ENCODE measurements at regions not wholly inside any gene's neighbourhood (a gene's known extent, or its start where the extent isn't known, plus 50 kb on each side); places are given as distances from the start of the nearest gene placed in this dataset.

DNA sequence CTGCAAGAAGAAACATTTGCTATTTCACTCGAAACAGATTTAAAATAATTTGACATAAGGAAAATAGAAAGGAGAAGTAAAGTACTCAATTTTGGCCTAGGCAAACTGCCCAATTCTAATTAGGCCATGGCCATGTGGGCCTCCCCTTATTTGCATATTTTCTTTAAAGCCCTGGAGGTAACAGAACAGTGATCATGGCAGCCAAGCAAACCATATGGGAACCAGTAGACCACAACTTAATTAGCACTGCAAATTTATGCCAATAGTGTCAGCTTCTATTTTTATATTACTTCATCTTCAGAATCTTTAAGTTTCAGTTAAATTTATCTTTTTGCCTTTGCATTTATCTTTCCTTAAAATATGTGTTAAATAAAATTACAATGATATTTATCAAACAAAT, 63.3 kb upstream of the THSD7A start:
- Mint-ChIP-seq H3K9me3 (no peaks in the 10 kb centered on the region), H3K27me3 (no peaks in the 10 kb centered on the region), H3K27ac (no peak overlapping the region), H3K4me1 (ENCODE audit: low read depth) (no peaks in the 10 kb centered on the region), H3K4me3 (no peak overlapping the region), H3K36me3 (ENCODE audit: low read depth) (no peaks in the 10 kb centered on the region)
- DNase-seq: no peak

DNA sequence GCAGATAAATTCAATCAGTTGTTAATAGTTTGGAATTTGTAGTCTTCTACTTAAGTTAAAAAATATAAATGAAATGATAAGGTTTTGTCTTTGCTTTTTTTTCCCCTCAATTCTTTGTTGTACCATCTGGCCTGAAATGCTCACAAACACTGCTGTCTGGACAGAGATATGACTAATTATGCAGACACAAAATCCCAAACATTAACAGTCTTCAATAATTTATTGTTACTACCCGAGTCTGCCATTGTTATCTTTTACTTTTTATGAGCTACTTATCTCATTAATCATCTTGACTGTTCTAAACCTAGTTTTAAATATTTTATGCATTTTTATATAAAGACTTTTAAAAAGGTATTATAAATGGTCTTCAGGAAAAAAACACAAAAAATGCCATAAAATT, 64.7 kb upstream of the THSD7A start:
- no peaks in the 10 kb centered on the region for H3K27me3 Mint-ChIP-seq
- no peaks in the 10 kb centered on the region for H3K4me1 Mint-ChIP-seq (ENCODE audit: low read depth)
- no peak overlapping the region for H3K4me3 Mint-ChIP-seq

DNA sequence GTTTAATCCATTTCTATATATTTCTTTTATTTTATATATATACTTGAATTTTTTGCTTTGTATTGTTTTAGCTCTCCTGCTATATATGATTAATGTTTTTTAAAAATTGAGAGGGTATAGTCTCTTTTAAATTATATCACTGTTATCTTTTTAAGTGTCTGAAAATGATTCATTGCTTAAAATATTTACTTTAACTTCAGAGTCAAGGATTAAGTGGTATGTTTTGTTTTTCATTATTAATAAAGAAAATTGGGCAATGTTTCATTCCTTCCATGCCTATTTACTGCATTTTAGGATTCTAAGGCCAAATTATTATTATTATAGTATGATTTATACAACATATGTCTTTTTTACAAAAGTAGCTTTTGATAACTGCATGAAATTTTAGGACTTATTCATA, 67.2 kb upstream of the THSD7A start:
- H3K36me3 Mint-ChIP-seq (ENCODE audit: low read depth): no peaks in the 10 kb centered on the region
- no peaks in the 10 kb centered on the region for H3K27me3 Mint-ChIP-seq
- H3K27ac Mint-ChIP-seq: no peak overlapping the region
- no peaks in the 10 kb centered on the region for H3K4me1 Mint-ChIP-seq (ENCODE audit: low read depth)
- H3K9me3 Mint-ChIP-seq: no peaks in the 10 kb centered on the region
- H3K4me3 Mint-ChIP-seq: no peak overlapping the region
- DNase-seq: no peak

More for the DNA sequence above, 64.7 kb upstream of the THSD7A start:
- H3K27ac Mint-ChIP-seq: no peak overlapping the region
- H3K9me3 Mint-ChIP-seq: no peaks in the 10 kb centered on the region
- no peaks in the 10 kb centered on the region for H3K36me3 Mint-ChIP-seq (ENCODE audit: low read depth)
- DNase-seq: no peak

DNA sequence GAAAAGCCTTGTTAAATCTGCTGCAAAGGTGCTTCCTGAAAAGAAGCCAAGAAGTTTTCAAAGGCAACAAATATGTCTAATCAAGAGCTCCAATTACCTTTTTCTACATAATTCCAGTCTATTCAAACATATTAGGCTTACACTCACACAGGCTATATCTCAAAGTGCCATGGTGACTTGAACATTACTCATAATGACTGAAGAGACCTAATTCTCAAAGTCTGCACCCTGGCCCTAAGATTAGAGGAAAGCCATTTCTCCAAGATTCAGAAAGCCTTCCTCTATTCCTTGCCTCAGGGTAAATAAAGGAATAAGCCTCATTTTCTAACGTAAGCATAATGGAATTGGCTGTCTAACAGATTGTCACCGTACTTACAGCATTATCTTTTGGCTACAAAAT, 78.3 kb upstream of the THSD7A start:
- Mint-ChIP-seq H3K36me3 (ENCODE audit: low read depth) (no peaks in the 10 kb centered on the region), H3K4me1 (ENCODE audit: low read depth) (no peaks in the 10 kb centered on the region), H3K4me3 (no peak overlapping the region), H3K27me3 (no peaks in the 10 kb centered on the region), H3K27ac (no peak overlapping the region), H3K9me3 (no peaks in the 10 kb centered on the region)
- no peak for DNase-seq

DNA sequence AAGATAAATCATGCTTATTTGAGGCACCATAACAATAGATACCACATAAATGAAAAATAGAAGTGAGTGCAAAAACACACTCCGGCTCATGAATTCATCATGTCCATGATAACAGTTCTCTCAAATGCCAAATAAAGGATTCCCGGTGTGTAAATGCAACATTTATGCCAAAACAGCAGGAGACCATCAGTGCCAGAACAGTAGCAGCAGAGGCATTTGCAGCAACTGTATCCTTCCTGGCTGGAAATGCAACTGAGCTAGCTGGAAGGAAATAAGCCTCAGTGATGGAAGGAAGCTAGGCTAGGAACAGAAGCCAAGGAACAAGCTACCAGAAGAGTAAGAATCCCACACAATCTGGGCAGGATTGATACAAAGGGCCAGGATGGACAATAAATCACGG, 79.9 kb upstream of the THSD7A start:
- DNase-seq: no peak
- Mint-ChIP-seq H3K27ac (no peak overlapping the region), H3K27me3 (no peaks in the 10 kb centered on the region), H3K4me1 (ENCODE audit: low read depth) (no peaks in the 10 kb centered on the region), H3K9me3 (no peaks in the 10 kb centered on the region), H3K4me3 (no peak overlapping the region), H3K36me3 (ENCODE audit: low read depth) (no peaks in the 10 kb centered on the region)

DNA sequence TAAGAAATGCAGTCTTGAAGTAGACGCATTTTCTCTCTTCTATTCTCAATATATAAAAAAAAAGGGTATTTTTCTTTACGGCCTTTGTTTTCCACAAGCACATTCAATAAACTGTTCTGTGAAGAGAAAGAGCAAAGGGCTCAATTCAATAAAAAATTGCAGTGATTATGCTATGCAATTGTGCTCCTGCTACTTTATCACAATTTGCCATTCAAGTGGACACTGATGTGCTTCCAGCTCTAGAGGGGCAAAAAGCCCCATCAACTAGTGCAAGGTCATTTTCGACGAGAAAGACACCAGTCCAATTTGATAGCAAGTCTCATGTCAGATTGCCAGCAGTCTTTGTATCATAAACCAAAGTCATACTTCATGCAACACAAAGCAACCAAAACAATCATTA, 82.6 kb upstream of the THSD7A start:
- Mint-ChIP-seq H3K4me1 (ENCODE audit: low read depth) (no peaks in the 10 kb centered on the region), H3K27me3 (no peaks in the 10 kb centered on the region), H3K27ac (no peak overlapping the region), H3K9me3 (no peaks in the 10 kb centered on the region), H3K4me3 (no peak overlapping the region), H3K36me3 (ENCODE audit: low read depth) (no peaks in the 10 kb centered on the region)
- no peak for DNase-seq

DNA sequence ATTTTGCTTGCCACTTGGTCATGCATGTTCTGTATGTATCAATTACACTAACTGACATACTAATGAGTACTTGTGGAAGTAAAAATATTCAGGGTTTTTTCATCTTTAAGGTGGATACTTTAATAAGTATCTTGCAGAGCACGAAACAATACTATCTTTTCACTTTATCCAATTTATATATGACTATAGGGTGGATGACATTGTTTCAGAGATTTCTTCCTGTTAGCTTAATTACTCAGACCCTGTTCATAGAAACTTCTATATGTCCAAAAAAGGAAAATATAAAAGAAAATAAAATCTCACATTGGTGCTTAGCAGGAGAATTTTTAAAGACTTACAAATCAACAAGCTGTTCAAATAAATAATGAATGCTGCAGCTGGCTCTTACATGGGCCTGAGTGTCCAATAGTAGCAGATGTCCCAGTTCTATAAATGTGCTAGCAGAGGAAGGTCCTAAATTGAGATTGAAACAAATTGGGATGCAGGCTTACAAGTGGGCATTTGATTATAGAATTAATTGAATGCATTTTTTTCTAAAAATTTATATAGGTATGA, 91.5 kb upstream of the THSD7A start:
- H3K4me3 Mint-ChIP-seq: no peak overlapping the region
- no peaks in the 10 kb centered on the region for H3K36me3 Mint-ChIP-seq (ENCODE audit: low read depth)
- H3K4me1 Mint-ChIP-seq (ENCODE audit: low read depth): no peaks in the 10 kb centered on the region
- H3K27me3 Mint-ChIP-seq: no peaks in the 10 kb centered on the region
- no peak for DNase-seq
- H3K9me3 Mint-ChIP-seq: no peaks in the 10 kb centered on the region
- H3K27ac Mint-ChIP-seq: no peak overlapping the region

DNA sequence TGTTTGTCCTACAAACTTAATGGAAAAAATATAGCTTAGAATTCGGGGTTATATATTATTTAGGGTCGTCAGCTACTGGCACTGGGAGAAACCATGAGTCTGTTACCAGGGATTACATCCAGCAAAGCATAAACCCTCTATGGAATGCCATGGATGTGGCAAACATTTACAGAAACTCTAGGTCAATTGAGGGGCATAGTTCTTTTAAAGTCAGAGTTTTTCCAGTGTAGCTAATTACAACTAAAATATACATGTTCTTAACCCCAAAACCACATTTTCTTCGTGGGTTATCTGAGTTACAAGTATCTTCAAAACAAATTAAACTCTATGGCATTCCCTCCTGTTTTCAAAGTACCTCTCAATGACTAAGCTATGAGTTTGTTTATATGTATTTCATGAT, 99.3 kb upstream of the THSD7A start:
- Mint-ChIP-seq H3K27ac (no peak overlapping the region), H3K36me3 (ENCODE audit: low read depth) (no peaks in the 10 kb centered on the region), H3K27me3 (no peaks in the 10 kb centered on the region), H3K9me3 (peaks cover 4% of the 10 kb centered on the region), H3K4me1 (ENCODE audit: low read depth) (no peaks in the 10 kb centered on the region), H3K4me3 (no peak overlapping the region)
- no peak for DNase-seq

DNA sequence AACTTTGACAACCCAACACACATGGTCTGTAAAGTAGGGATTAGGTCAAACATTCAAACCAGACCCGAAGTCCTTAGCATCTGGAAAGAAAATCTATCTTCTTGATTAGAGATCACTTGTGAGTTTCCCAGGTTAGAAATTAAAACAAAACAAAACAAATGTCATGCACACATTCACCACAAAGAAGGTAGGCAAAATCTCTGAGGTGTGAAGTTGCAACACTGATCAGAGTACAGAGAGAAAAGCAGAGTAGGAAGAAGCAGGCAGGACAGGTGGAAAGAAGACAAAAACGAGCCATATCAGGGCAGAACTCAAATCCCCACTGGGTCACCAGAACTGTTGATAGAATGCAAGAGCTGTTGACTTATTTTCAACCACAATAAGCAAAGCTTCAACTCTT, 102.8 kb upstream of the THSD7A start:
- Mint-ChIP-seq H3K36me3 (ENCODE audit: low read depth) (no peaks in the 10 kb centered on the region), H3K9me3 (peaks cover 4% of the 10 kb centered on the region), H3K27ac (no peak overlapping the region), H3K4me3 (no peak overlapping the region), H3K27me3 (no peaks in the 10 kb centered on the region), H3K4me1 (ENCODE audit: low read depth) (no peaks in the 10 kb centered on the region)
- DNase-seq: no peak

DNA sequence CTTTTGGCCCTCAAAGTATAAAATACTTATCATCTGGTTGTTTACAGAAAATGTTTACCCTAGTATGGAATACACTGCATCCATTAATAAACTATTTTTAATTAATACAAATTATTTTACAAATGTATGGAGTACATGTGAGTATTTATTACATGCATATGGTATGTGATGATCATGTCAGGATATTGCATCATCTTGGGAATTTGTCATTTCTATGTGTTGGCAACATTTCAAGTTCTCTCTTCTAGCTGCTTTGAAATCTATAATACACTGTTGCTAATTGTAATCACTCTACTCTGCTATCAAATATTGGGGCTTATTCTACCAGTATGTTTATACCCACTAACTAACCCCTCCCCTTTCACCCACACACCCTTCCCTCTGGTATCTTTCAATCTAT, 103.9 kb upstream of the THSD7A start:
- H3K27me3 Mint-ChIP-seq: no peaks in the 10 kb centered on the region

DNA sequence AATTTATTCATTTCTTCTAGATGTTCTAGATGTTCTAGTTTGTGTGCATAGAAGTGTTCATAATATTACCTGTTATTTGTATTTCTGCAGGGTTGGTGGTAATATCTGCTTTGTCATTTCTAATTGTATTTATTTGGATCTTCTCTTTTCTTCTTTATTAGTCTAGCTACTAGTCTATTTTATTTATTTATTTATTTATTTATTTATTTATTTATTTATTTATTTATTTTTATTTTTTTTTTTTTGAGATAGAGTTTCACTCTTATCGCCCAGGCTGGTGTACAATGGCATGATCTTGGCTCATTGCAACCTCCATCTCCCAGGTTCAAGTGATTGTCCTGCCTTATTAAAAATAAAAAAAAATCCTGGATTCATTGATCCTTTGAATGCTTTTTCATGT, 114.8 kb upstream of the THSD7A start:
- DNase-seq: no peak
- Mint-ChIP-seq H3K4me1 (ENCODE audit: low read depth) (no peaks in the 10 kb centered on the region), H3K9me3 (peaks cover 9% of the 10 kb centered on the region), H3K4me3 (no peak overlapping the region), H3K27ac (no peak overlapping the region), H3K36me3 (ENCODE audit: low read depth) (no peaks in the 10 kb centered on the region), H3K27me3 (no peaks in the 10 kb centered on the region)

More for the DNA sequence above, 103.9 kb upstream of the THSD7A start:
- H3K9me3 Mint-ChIP-seq: peaks cover 4% of the 10 kb centered on the region
- DNase-seq: no peak
- H3K4me1 Mint-ChIP-seq (ENCODE audit: low read depth): no peaks in the 10 kb centered on the region
- no peak overlapping the region for H3K27ac Mint-ChIP-seq
- no peak overlapping the region for H3K4me3 Mint-ChIP-seq
- H3K36me3 Mint-ChIP-seq (ENCODE audit: low read depth): no peaks in the 10 kb centered on the region

DNA sequence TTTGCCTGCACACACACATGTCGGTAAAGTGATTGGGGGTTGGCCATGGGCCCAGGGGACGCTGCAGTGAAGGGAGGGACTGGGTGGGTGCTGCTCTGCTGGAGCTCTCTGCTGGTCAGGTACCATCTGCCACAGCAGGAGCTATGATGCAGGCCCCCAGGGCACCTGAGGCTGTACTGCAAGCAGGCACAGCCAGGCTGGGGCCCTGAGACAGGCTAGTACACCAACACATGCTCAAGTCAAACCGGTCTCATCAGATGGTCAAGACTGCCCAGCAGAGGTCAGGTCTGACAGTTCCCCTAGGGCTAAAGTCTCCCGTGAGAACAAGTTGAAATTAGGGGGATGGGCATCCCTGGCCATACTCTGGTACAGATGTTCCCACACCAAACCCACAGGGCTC, 118.3 kb upstream of the THSD7A start:
- no peak for DNase-seq
- peaks cover 5% of the 10 kb centered on the region for H3K9me3 Mint-ChIP-seq

DNA sequence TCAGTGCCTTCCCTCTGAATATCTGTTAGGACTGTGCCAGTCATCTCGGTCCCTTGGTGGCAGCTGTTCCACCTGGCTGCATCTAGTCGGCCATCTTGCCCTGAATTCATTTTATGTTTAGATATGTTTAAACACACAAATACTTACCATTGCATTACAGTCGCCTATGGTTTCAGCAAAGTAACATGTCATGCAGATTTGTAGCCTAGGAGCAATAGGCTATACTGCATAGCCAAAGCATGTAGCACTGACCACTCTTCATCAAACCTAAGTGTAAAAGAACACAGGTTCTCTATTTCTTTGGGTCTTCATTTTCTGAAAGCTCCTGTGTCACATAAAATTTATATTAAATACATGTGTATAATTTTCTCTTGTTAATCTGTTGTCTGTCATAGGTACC, 118.9 kb upstream of the THSD7A start:
- no peak overlapping the region for H3K4me3 Mint-ChIP-seq

More for the DNA sequence above, 118.3 kb upstream of the THSD7A start:
- H3K27me3 Mint-ChIP-seq: no peaks in the 10 kb centered on the region
- H3K36me3 Mint-ChIP-seq (ENCODE audit: low read depth): no peaks in the 10 kb centered on the region
- no peaks in the 10 kb centered on the region for H3K4me1 Mint-ChIP-seq (ENCODE audit: low read depth)
- no peak overlapping the region for H3K27ac Mint-ChIP-seq
- no peak overlapping the region for H3K4me3 Mint-ChIP-seq

DNA sequence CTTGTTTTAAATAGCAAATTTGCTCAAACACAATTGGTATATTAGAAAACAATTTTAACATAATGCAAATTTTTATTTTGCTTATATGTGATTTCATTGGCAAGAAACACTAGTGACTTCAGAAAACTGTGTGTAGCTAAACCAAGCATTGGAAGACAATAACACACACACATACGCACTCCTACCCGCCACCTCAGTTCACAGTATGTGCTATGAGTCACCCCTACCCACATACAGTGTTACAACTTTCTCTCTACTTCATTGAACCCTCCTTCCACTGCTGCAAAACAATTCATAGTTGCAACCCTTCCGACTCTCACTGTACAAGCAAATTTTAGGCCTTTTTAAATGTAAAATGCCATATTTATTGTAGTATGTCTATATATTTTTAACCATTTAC, 119.9 kb upstream of the THSD7A start:
- H3K9me3 Mint-ChIP-seq: no peaks in the 10 kb centered on the region
- H3K36me3 Mint-ChIP-seq (ENCODE audit: low read depth): no peaks in the 10 kb centered on the region
- H3K4me1 Mint-ChIP-seq (ENCODE audit: low read depth): no peaks in the 10 kb centered on the region
- no peak overlapping the region for H3K4me3 Mint-ChIP-seq
- DNase-seq: no peak
- no peaks in the 10 kb centered on the region for H3K27me3 Mint-ChIP-seq
- no peak overlapping the region for H3K27ac Mint-ChIP-seq

More for the DNA sequence above, 118.9 kb upstream of the THSD7A start:
- H3K4me1 Mint-ChIP-seq (ENCODE audit: low read depth): no peaks in the 10 kb centered on the region
- H3K27me3 Mint-ChIP-seq: no peaks in the 10 kb centered on the region
- no peak overlapping the region for H3K27ac Mint-ChIP-seq
- no peak for DNase-seq
- no peaks in the 10 kb centered on the region for H3K36me3 Mint-ChIP-seq (ENCODE audit: low read depth)
- no peaks in the 10 kb centered on the region for H3K9me3 Mint-ChIP-seq

DNA sequence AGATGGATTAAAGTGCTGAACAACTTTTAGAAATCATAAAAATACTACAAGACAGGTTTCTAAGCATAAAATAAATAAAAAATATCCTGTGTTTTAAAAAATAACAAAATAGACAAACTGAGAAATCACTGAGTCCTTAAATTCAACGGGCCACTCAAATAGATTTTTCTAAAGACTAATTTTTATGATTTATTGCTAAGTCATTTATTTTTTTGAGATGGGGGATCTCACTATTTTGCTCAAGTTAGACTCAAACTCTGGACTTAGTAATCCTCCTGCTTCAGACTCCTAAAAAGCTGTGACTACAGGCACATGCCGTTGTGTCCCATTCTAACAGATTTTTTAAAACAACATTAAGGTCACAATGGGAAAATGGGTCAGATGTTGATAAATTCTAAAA, 121.0 kb upstream of the THSD7A start:
- no peak overlapping the region for H3K4me3 Mint-ChIP-seq
- no peak overlapping the region for H3K27ac Mint-ChIP-seq
- no peaks in the 10 kb centered on the region for H3K9me3 Mint-ChIP-seq
- no peaks in the 10 kb centered on the region for H3K36me3 Mint-ChIP-seq (ENCODE audit: low read depth)
- H3K4me1 Mint-ChIP-seq (ENCODE audit: low read depth): no peaks in the 10 kb centered on the region
- no peaks in the 10 kb centered on the region for H3K27me3 Mint-ChIP-seq
- no peak for DNase-seq

DNA sequence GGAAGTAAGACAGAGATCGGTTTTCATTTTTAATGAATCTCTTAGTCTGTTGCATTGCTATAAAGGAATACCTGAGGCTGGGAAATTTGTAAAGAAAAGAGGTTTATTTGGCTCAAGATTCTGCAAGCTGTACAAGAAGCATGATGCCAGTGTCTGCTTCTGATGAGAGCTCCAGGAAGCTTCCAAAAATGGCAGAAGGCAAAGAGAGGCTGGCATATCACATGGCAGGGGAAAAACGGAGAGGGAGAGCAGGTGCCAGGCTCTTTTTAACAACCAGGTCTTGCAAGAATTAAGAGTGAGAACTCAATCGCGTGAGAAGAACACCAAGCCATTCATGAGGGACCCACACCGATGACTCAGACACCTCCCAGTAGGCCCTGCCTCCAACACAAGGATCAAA, 125.0 kb upstream of the THSD7A start:
- Mint-ChIP-seq H3K27me3 (no peaks in the 10 kb centered on the region), H3K27ac (no peak overlapping the region), H3K4me3 (no peak overlapping the region), H3K36me3 (ENCODE audit: low read depth) (no peaks in the 10 kb centered on the region), H3K9me3 (no peaks in the 10 kb centered on the region), H3K4me1 (ENCODE audit: low read depth) (no peaks in the 10 kb centered on the region)
- DNase-seq: no peak

All from activated T-cell treated with anti-CD3 and anti-CD28 coated beads, Interleukin-2, amount 50 U/mL, for 24 hours (primary cell).